ENCODE measurements at regions not wholly inside any gene's neighbourhood (a gene's known extent, or its start where the extent isn't known, plus 50 kb on each side); places are given as distances from the start of the nearest gene placed in this dataset.
"Not testable (repeated sequence)": the region's sequence is repeated elsewhere in the genome, so short reads cannot be mapped to it uniquely, and the experiment has no call there.

- H3K27ac Mint-ChIP-seq = no peak overlapping the region
- H3K36me3 Mint-ChIP-seq (ENCODE audit: low read depth) = no peaks in the 10 kb centered on the region
- ATAC-seq = no peak
- H3K27me3 Mint-ChIP-seq = no peaks in the 10 kb centered on the region
- DNase-seq = no peak
- H3K4me3 Mint-ChIP-seq = no peak overlapping the region
- H3K9me3 ChIP-seq (ENCODE audit: control insufficient read depth, low read length, poor library complexity, severe bottlenecking) = no peaks in the 10 kb centered on the region
- no peaks in the 10 kb centered on the region for H3K4me1 Mint-ChIP-seq
Measured at GRCh38 chr6:67825201-67825895, 809.7 kb upstream of the ADGRB3 start.

GRCh38 chr6:67818322-67818721, 816.8 kb upstream of the ADGRB3 start:
- ATAC-seq (no peak), DNase-seq (no peak)
- H3K27ac Mint-ChIP-seq = no peak overlapping the region
- no peaks in the 10 kb centered on the region for H3K4me1 Mint-ChIP-seq
- no peaks in the 10 kb centered on the region for H3K36me3 Mint-ChIP-seq (ENCODE audit: low read depth)
- H3K27me3 Mint-ChIP-seq = no peaks in the 10 kb centered on the region
- no peak overlapping the region for H3K4me3 Mint-ChIP-seq
- no peaks in the 10 kb centered on the region for H3K9me3 ChIP-seq (ENCODE audit: control insufficient read depth, low read length, poor library complexity, severe bottlenecking)

DNA sequence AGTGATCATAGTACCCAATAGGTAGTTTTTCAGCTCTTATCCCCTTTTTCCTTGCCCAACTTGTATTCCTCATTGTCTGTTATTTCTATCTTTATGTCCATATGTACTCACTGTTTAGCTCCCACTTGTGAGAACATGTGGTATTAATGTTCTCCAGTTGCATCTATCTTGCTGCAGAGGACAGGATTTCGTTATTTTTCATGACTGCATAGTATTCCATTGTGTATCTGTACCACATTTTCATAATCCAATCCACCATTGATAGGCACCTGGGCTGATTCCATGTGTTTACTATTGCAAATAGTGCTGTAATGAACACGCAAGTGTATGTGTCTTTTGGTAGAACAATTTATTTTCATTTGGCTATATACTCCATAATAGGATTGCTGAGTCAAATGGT, 819.5 kb upstream of the ADGRB3 start:
- Mint-ChIP-seq H3K4me1 (no peaks in the 10 kb centered on the region), H3K4me3 (no peak overlapping the region), H3K27ac (no peak overlapping the region), H3K27me3 (no peaks in the 10 kb centered on the region), H3K36me3 (ENCODE audit: low read depth) (no peaks in the 10 kb centered on the region)
- ATAC-seq (no peak), DNase-seq (no peak)
- no peaks in the 10 kb centered on the region for H3K9me3 ChIP-seq (ENCODE audit: control insufficient read depth, low read length, poor library complexity, severe bottlenecking)

- no peak for ATAC-seq
- Mint-ChIP-seq H3K27me3 (no peaks in the 10 kb centered on the region), H3K4me1 (no peaks in the 10 kb centered on the region), H3K36me3 (ENCODE audit: low read depth) (no peaks in the 10 kb centered on the region), H3K27ac (no peak overlapping the region), H3K4me3 (no peak overlapping the region)
- DNase-seq = no peak
- no peaks in the 10 kb centered on the region for H3K9me3 ChIP-seq (ENCODE audit: control insufficient read depth, low read length, poor library complexity, severe bottlenecking)
Measured at GRCh38 chr6:67814262-67814661, 820.8 kb upstream of the ADGRB3 start.

DNA sequence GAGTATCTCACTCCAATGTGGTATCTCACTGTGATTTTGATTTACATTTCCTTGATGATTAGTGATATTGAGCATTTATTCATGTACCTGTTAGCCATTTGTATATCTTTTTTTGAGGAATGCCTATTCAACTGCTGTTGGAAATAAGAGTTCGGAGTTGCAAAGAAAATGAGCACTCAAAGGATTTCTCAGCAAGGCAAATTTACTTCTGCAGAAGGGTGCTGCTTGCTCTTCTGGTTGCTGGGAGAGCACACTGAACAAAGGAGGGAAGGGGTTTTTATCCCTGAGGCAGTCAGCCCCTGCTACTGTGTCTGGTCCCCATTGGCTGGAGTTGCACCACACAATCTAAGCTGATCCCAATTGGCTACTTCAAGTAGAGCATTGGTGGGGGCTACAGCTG, 822.4 kb upstream of the ADGRB3 start:
- DNase-seq (no peak), ATAC-seq (no peak)
- Mint-ChIP-seq H3K36me3 (ENCODE audit: low read depth) (no peaks in the 10 kb centered on the region), H3K4me1 (no peaks in the 10 kb centered on the region), H3K4me3 (no peak overlapping the region), H3K27me3 (no peaks in the 10 kb centered on the region), H3K27ac (no peak overlapping the region)
- H3K9me3 ChIP-seq (ENCODE audit: control insufficient read depth, low read length, poor library complexity, severe bottlenecking) = no peaks in the 10 kb centered on the region

- H3K4me1 Mint-ChIP-seq = no peaks in the 10 kb centered on the region
- H3K36me3 Mint-ChIP-seq (ENCODE audit: low read depth) = no peaks in the 10 kb centered on the region
- H3K9me3 ChIP-seq (ENCODE audit: control insufficient read depth, low read length, poor library complexity, severe bottlenecking) = no peaks in the 10 kb centered on the region
- DNase-seq = no peak
- ATAC-seq = no peak
- no peaks in the 10 kb centered on the region for H3K27me3 Mint-ChIP-seq
- H3K4me3 Mint-ChIP-seq = no peak overlapping the region
- no peak overlapping the region for H3K27ac Mint-ChIP-seq
Measured at GRCh38 chr6:67812125-67812524, 823.0 kb upstream of the ADGRB3 start.

DNA sequence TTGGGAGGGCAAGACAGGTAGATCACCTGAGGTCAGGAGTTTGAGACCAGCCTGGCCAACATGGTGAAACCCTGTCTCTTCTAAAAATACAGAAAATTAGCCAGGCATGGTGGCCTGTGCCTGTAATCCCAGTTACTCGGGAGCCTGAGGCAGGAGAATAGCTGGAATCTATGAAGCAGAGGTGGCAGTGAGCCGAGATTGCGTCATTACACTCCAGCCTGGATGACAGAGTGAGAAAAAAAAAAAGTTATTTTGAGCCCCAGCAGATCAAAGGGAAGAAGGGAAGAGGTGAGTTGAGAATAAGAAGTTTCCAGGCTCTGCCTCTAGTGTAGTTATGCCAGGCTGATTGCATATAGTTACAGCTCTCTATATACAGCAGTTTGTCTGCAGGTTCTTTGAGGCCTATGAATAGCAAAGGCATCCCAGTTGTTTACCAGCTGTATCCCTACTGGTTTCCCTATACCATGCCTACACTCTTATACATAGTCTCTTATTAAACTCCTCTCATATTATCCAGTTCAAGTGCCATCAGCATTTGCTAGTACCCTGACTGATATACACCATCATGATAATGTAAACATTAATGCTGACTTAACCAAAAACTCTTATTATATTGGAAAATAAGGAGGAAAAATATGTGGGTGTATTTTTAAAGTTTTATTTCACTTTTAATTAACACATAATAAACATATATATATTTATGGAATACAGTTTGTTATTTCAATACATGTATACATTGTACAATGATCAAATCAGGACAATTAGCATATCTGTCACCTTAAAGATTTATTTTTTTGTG, 823.6 kb upstream of the ADGRB3 start:
- H3K36me3 Mint-ChIP-seq (ENCODE audit: low read depth) = no peaks in the 10 kb centered on the region
- H3K4me3 Mint-ChIP-seq = no peak overlapping the region
- H3K27me3 Mint-ChIP-seq = no peaks in the 10 kb centered on the region
- no peaks in the 10 kb centered on the region for H3K9me3 ChIP-seq (ENCODE audit: control insufficient read depth, low read length, poor library complexity, severe bottlenecking)
- no peak for DNase-seq
- H3K27ac Mint-ChIP-seq = no peak overlapping the region
- no peak for ATAC-seq
- no peaks in the 10 kb centered on the region for H3K4me1 Mint-ChIP-seq

DNA sequence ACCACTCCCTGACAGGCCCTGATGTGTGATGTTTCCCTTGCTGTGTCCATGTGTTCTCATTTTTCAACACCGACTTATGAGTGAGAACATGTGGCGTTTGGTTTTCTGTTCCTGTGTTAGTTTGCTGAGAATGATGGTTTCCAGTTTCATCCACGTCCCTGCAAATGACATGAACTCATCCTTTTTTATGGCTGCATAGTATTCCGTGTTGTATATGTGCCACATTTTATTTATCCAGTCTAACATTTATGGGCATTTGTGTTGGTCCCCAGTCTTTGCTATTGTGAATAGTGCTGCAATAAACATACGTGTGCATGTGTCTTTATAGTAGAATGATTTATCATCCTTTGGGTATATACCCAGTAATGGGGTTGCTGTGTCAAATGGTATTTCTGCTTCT, 830.3 kb upstream of the ADGRB3 start:
- H3K4me3 Mint-ChIP-seq; DNase-seq; H3K36me3 Mint-ChIP-seq (ENCODE audit: low read depth); H3K4me1 Mint-ChIP-seq; ATAC-seq; H3K27ac Mint-ChIP-seq; H3K27me3 Mint-ChIP-seq; H3K9me3 ChIP-seq (ENCODE audit: control insufficient read depth, low read length, poor library complexity, severe bottlenecking): not testable (repeated sequence)

DNA sequence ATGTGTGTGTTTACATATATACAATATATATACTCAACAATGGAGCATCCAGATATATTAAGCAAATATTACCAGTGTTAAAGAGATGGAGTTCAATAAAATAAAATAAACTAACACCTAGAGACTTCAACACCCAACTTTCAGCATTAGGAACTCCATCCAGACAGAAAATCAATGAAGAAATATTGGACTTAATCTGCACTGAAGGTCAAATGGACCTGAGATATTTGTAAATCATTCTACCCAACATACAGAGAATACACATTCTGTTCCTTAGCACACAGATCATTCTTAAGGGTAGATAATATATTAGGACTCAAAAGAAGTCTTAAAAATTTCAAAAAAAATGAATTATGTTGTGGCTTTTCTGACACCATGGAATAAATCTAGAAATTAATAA, 832.3 kb upstream of the ADGRB3 start:
- Mint-ChIP-seq H3K4me1 (no peaks in the 10 kb centered on the region), H3K27ac (no peak overlapping the region), H3K27me3 (no peaks in the 10 kb centered on the region), H3K36me3 (ENCODE audit: low read depth) (no peaks in the 10 kb centered on the region), H3K4me3 (no peak overlapping the region)
- ATAC-seq (no peak), DNase-seq (no peak)
- H3K9me3 ChIP-seq (ENCODE audit: control insufficient read depth, low read length, poor library complexity, severe bottlenecking) = no peaks in the 10 kb centered on the region

DNA sequence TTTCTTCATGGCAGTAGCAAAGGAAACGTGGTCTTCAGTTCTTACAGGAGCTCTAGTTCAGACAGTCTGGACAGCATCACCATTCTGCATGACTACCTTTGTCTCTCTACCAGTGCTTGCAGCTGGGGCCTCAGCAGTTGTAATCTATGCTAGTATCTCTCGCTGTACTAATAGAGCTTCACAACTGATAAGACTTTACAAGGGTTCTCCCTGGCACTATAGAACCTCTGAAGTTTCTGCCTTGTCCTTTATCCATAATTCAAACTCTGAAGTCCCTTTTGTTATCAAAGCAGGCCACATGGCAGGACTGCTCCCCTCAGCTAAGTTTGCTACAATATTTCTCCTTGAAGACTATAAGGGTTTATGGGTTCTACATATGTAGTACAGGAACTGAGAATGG, 842.1 kb upstream of the ADGRB3 start:
- no peaks in the 10 kb centered on the region for H3K9me3 ChIP-seq (ENCODE audit: control insufficient read depth, low read length, poor library complexity, severe bottlenecking)
- H3K4me1 Mint-ChIP-seq = no peaks in the 10 kb centered on the region
- no peak for DNase-seq
- H3K27ac Mint-ChIP-seq = no peak overlapping the region
- no peak for ATAC-seq
- no peaks in the 10 kb centered on the region for H3K36me3 Mint-ChIP-seq (ENCODE audit: low read depth)
- no peak overlapping the region for H3K4me3 Mint-ChIP-seq
- H3K27me3 Mint-ChIP-seq = no peaks in the 10 kb centered on the region

DNA sequence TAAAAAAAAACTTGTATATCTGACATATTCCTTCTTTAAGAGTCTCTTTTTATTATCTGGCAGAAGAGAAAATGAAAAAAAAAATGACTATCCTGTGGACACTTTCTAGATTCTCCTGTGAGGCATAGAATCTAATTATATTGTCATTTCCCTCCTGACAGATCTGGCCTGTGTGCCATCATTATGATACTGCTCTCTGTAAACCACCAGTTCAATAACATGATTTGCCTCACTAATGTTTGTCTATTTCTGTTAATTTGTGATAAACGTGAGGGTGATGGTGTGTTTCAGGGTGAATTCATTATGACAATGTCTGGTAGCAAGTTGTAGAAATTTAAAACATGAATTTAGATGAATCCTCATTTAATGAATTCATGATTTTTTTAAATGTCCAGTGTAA, 844.5 kb upstream of the ADGRB3 start:
- Mint-ChIP-seq H3K36me3 (ENCODE audit: low read depth) (no peaks in the 10 kb centered on the region), H3K27me3 (no peaks in the 10 kb centered on the region), H3K4me3 (no peak overlapping the region), H3K27ac (no peak overlapping the region), H3K4me1 (no peaks in the 10 kb centered on the region)
- no peak for ATAC-seq
- no peaks in the 10 kb centered on the region for H3K9me3 ChIP-seq (ENCODE audit: control insufficient read depth, low read length, poor library complexity, severe bottlenecking)
- no peak for DNase-seq

DNA sequence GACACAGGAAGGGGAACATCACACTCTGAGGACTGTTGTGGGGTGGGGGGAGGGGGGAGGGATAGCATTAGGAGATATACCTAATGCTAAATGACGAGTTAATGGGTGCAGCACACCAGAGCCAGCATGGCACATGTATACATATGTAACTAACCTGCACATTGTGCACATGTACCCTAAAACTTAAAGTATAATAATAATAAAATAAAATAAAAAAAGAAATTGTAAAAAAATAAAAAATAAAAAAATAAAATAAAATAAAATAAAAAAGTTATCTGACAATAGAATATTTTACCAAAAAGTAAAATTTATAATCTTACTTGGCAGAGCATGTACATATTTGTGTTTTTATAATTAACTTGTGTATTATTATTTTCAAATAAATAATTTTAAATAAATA, 848.0 kb upstream of the ADGRB3 start:
- not testable (repeated sequence) for ATAC-seq

GRCh38 chr6:67779876-67780275, 855.2 kb upstream of the ADGRB3 start:
- H3K27me3 Mint-ChIP-seq = no peaks in the 10 kb centered on the region
- H3K36me3 Mint-ChIP-seq (ENCODE audit: low read depth) = no peaks in the 10 kb centered on the region
- no peak overlapping the region for H3K27ac Mint-ChIP-seq

More for the DNA sequence above, 848.0 kb upstream of the ADGRB3 start:
- H3K36me3 Mint-ChIP-seq (ENCODE audit: low read depth); DNase-seq; H3K27me3 Mint-ChIP-seq; H3K4me3 Mint-ChIP-seq; H3K27ac Mint-ChIP-seq; H3K9me3 ChIP-seq (ENCODE audit: control insufficient read depth, low read length, poor library complexity, severe bottlenecking); H3K4me1 Mint-ChIP-seq: not testable (repeated sequence)

GRCh38 chr6:67775333-67775732, 859.7 kb upstream of the ADGRB3 start:
- Mint-ChIP-seq H3K27me3 (no peaks in the 10 kb centered on the region), H3K4me1 (no peaks in the 10 kb centered on the region), H3K27ac (no peak overlapping the region), H3K4me3 (no peak overlapping the region), H3K36me3 (ENCODE audit: low read depth) (no peaks in the 10 kb centered on the region)
- DNase-seq (no peak), ATAC-seq (no peak)
- no peaks in the 10 kb centered on the region for H3K9me3 ChIP-seq (ENCODE audit: control insufficient read depth, low read length, poor library complexity, severe bottlenecking)

More at GRCh38 chr6:67779876-67780275, 855.2 kb upstream of the ADGRB3 start:
- H3K9me3 ChIP-seq (ENCODE audit: control insufficient read depth, low read length, poor library complexity, severe bottlenecking) = no peaks in the 10 kb centered on the region
- DNase-seq (no peak), ATAC-seq (no peak)
- Mint-ChIP-seq H3K4me1 (no peaks in the 10 kb centered on the region), H3K4me3 (no peak overlapping the region)

Data from T-helper 17 cell (primary cell).